Activated naive CD4-positive, alpha-beta T cell treated with anti-CD3 and anti-CD28 coated beads for 36 hours (primary cell): ENCODE measurements at regions not wholly inside any gene's neighbourhood (a gene's known extent, or its start where the extent isn't known, plus 50 kb on each side); places are given as distances from the start of the nearest gene placed in this dataset.

Experiments used
- CTCF ChIA-PET: fragments of 350-600 bp; sonication (Branson Sonifier 250); formaldehyde crosslinking; loops from one replicate; lab custom pipeline; 2021; ENCODE audit warnings: antibody characterized with exemption; lab: Charles Lee
- DNase-seq: peaks from one replicate; pipeline ENCODE4 v3.0.0-alpha.2; 2020
- H3K27ac Mint-ChIP-seq: one replicate; pipeline ENCODE4 v1.8.0; 2021; ENCODE audit warnings: mild to moderate bottlenecking, mixed read lengths
- H3K27me3 Mint-ChIP-seq: one replicate; pipeline ENCODE4 v1.8.0; 2021; ENCODE audit warnings: low read depth, mixed read lengths
- H3K36me3 Mint-ChIP-seq: one replicate; pipeline ENCODE4 v1.8.0; 2021; ENCODE audit warnings: low read depth, mixed read lengths
- H3K4me1 Mint-ChIP-seq: one replicate; pipeline ENCODE4 v1.8.0; 2021; ENCODE audit warnings: low read depth, mixed read lengths
- H3K4me3 Mint-ChIP-seq: one replicate; pipeline ENCODE4 v1.8.0; 2021; ENCODE audit warnings: mild to moderate bottlenecking, moderate library complexity, mixed read lengths
- H3K9me3 Mint-ChIP-seq: one replicate; pipeline ENCODE4 v1.8.0; 2021; ENCODE audit warnings: mixed read lengths
- intact Hi-C: fragments of 100-400 bp; cut with micrococcal nuclease; formaldehyde crosslinking; loops from one replicate; pipeline ENCODE4 v1.15.1; 2023

DNA sequence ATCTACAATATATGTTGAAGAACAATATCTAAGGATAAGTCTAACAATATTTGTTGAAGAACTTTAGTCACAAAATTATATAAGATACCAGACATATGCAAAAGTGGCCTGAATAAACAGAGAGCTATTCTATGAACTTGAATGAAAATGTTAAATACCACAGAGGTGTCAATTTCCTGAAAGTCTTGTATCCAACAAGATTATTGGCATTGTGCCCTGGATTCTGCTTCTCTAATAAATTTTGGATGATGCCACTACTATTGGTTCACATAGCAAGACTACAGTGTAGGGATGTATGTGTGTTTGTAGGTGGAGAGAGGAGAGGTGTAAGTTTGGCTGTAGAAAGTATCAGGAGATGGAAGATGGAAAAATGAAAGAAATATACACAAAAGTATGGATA is 731.8 kb upstream of the RGMB start:
- Mint-ChIP-seq H3K9me3 (no peaks in the 10 kb centered on the region), H3K27me3 (no peaks in the 10 kb centered on the region), H3K4me3 (no peak overlapping the region), H3K27ac (no peak overlapping the region), H3K4me1 (no peaks in the 10 kb centered on the region), H3K36me3 (no peaks in the 10 kb centered on the region)
- CTCF ChIA-PET, result no interaction called here
- intact Hi-C loops, result no loop called here
- DNase-seq, result no peak

DNA sequence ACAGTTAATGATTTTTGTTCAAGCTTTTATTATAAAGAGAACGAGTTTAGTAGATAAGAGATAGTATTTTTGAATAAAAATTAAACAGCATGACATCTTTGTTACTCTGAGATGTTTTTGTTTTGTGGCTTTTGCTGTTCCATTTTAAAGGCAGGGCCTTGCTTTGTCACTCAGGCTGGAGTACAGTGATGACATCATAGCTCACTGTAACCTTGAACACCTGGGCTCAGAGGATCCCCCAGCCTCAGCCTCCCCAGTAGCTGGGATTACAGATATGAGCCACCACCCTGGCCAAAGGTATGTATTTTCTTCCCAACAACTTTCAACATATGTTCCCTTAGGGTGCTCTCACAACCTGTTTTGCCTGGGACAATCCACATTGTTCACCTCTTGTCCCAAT is 730.9 kb upstream of the RGMB start:
- Mint-ChIP-seq H3K27ac (no peak overlapping the region), H3K27me3 (no peaks in the 10 kb centered on the region), H3K4me1 (no peaks in the 10 kb centered on the region), H3K36me3 (no peaks in the 10 kb centered on the region), H3K4me3 (no peak overlapping the region), H3K9me3 (no peaks in the 10 kb centered on the region)
- intact Hi-C loops, result no loop called here
- DNase-seq, result no peak
- CTCF ChIA-PET, result no interaction called here

DNA sequence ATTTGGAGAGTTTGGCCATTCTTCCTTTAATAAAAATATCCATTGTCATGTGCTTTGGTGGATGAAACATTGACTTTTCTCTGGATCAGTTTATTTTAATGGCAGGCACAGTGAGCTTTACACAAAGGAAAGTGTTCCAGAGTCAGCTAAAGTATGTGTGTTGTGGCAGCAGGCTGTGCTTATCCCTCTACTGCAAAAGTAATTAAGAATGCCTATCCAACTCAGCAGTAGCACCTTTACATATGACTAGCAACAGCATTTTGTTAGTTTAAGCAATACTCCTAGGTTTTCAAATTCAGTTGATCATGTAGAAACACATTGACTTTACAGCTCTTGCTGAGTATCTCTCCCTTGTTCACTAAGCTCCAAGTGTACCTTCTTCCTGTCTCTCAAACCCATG is 730.5 kb upstream of the RGMB start:
- no peaks in the 10 kb centered on the region for H3K4me1 Mint-ChIP-seq
- H3K27me3 Mint-ChIP-seq, result no peaks in the 10 kb centered on the region
- H3K36me3 Mint-ChIP-seq, result no peaks in the 10 kb centered on the region
- intact Hi-C loops, result no loop called here
- DNase-seq, result no peak
- CTCF ChIA-PET, result no interaction called here
- no peak overlapping the region for H3K4me3 Mint-ChIP-seq
- no peaks in the 10 kb centered on the region for H3K9me3 Mint-ChIP-seq
- H3K27ac Mint-ChIP-seq, result no peak overlapping the region

GRCh38 chr5:98050583-98050982 is 722.9 kb upstream of the RGMB start:
- Mint-ChIP-seq H3K4me1 (no peaks in the 10 kb centered on the region), H3K4me3 (no peak overlapping the region), H3K27ac (no peak overlapping the region), H3K27me3 (peaks cover 2% of the 10 kb centered on the region), H3K36me3 (no peaks in the 10 kb centered on the region), H3K9me3 (no peaks in the 10 kb centered on the region)
- intact Hi-C loops, result no loop called here
- no peak for DNase-seq
- CTCF ChIA-PET, result no interaction called here

GRCh38 chr5:98053170-98053569 is 720.3 kb upstream of the RGMB start:
- intact Hi-C loops, result no loop called here
- no peak overlapping the region for H3K27ac Mint-ChIP-seq

GRCh38 chr5:98060148-98060547 is 713.3 kb upstream of the RGMB start:
- H3K4me3 Mint-ChIP-seq, result no peak overlapping the region

More at GRCh38 chr5:98053170-98053569, 720.3 kb upstream of the RGMB start:
- CTCF ChIA-PET, result no interaction called here
- DNase-seq, result no peak
- Mint-ChIP-seq H3K4me1 (no peaks in the 10 kb centered on the region), H3K27me3 (peaks cover 4% of the 10 kb centered on the region), H3K4me3 (no peak overlapping the region), H3K9me3 (no peaks in the 10 kb centered on the region), H3K36me3 (no peaks in the 10 kb centered on the region)

DNA sequence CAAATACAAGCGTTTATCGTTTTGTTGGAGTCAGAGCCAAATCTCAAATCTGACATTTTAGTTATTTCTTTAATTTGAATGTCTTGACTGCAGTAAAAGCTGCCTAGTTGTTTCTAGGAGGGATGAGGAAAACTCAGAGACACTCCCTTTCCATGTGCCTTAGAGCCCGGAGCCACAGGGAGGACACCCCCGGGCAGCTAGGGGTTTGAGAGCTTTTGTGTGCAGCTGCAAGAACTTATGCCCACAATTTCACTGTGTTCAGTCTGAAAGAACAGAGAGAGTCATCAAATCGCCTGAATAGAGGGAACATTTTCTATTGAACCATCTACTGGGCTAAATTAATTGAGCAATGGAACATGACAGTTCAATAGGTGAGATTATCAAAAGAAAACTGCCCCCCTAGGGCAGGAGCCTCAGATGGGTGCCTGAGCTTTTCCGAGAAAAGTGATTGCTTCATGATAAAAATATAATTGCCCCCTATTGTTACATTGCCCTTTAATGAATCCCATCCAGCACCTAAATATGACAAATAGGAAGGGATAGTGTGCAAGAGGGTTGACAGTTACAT is 709.3 kb upstream of the RGMB start:
- CTCF ChIA-PET, result no interaction called here
- Mint-ChIP-seq H3K4me1 (no peaks in the 10 kb centered on the region), H3K4me3 (no peak overlapping the region), H3K27me3 (peaks cover 9% of the 10 kb centered on the region), H3K9me3 (no peaks in the 10 kb centered on the region), H3K27ac (no peak overlapping the region), H3K36me3 (no peaks in the 10 kb centered on the region)
- DNase-seq, result no peak
- intact Hi-C loops, result no loop called here

More at GRCh38 chr5:98060148-98060547, 713.3 kb upstream of the RGMB start:
- intact Hi-C loops, result no loop called here
- Mint-ChIP-seq H3K36me3 (no peaks in the 10 kb centered on the region), H3K27me3 (peaks cover 5% of the 10 kb centered on the region), H3K4me1 (no peaks in the 10 kb centered on the region), H3K9me3 (no peaks in the 10 kb centered on the region), H3K27ac (no peak overlapping the region)
- CTCF ChIA-PET, result no interaction called here
- DNase-seq, result no peak

DNA sequence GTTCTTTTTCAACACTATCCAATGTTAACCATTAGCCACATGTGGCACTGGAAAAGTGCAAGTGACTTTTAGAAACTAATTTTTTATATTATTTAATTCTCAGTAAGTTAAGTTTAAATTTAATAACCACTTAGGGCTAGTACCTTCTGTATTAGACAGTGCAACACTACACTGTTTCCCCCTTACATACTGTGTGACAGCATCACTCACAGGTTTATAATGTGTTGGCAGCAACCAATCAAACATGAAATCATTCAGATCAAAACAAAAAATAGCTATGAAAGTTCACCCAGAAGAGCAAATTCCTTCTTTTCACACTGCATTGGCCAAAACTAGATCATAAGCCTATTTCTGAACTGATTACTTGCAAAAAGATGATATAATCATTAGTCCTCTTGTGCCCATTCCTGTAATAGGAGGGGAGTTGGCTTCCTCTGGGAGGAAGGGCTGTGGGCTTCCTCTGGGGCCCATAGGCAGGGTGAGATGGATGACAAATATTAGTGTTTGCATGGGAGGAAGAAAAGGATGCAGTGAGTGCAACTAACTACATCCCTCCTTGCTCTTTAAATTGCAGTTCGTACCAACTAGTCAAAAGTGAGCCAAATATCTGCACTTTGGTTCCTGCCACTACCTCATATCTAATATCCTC is 708.1 kb upstream of the RGMB start:
- no peak overlapping the region for H3K4me3 Mint-ChIP-seq
- no peaks in the 10 kb centered on the region for H3K36me3 Mint-ChIP-seq
- DNase-seq, result no peak
- CTCF ChIA-PET, result no interaction called here
- H3K27ac Mint-ChIP-seq, result no peak overlapping the region
- intact Hi-C loops, result loop anchor here (5.0 kb wide), 1 partner anchor 707 kb away; the partner anchor contains the start of gene RGMB
- H3K9me3 Mint-ChIP-seq, result no peaks in the 10 kb centered on the region
- H3K27me3 Mint-ChIP-seq, result peaks cover 9% of the 10 kb centered on the region
- peaks cover 6% of the 10 kb centered on the region for H3K4me1 Mint-ChIP-seq

DNA sequence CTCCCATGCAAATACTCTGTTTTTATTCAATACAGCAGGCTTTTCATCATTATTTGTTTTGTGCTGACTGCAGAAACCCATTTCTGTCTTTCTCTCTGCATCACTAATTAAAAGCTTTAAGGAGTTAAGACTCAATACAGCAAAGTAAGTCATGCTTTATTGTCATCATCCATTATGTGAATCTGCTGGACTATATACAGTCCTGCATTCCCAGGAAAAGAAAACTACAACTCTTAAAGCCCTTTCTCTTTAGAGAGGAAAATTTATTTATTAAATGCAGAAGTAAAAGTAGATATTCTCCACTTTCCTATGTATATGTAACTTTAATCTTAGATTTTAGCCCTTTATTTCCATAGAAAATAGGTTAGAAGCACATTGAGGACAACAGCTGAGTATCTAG is 706.6 kb upstream of the RGMB start:
- H3K27me3 Mint-ChIP-seq, result peaks cover 9% of the 10 kb centered on the region
- no peak for DNase-seq
- H3K36me3 Mint-ChIP-seq, result no peaks in the 10 kb centered on the region
- CTCF ChIA-PET, result no interaction called here
- H3K27ac Mint-ChIP-seq, result no peak overlapping the region
- H3K9me3 Mint-ChIP-seq, result no peaks in the 10 kb centered on the region
- peaks cover 8% of the 10 kb centered on the region for H3K4me1 Mint-ChIP-seq
- no peak overlapping the region for H3K4me3 Mint-ChIP-seq
- intact Hi-C loops, result loop anchor here (5.0 kb wide), 1 partner anchor 705 kb away; the partner anchor contains the start of gene RGMB

GRCh38 chr5:98069876-98070512 is 703.5 kb upstream of the RGMB start:
- H3K36me3 Mint-ChIP-seq, result no peaks in the 10 kb centered on the region
- no peaks in the 10 kb centered on the region for H3K9me3 Mint-ChIP-seq
- CTCF ChIA-PET, result interaction anchor here (0.6 kb wide), 1 partner anchor 215 kb away, joined by 4 read pairs; no protein-coding TSS in a partner anchor
- H3K4me1 Mint-ChIP-seq, result peaks cover 8% of the 10 kb centered on the region
- H3K27ac Mint-ChIP-seq, result no peak overlapping the region
- H3K4me3 Mint-ChIP-seq, result no peak overlapping the region
- intact Hi-C loops, result loop anchor here (2.0 to 5.0 kb wide), 2 partner anchors 702 to 957 kb away; partner anchors contain the start of gene RGMB
- H3K27me3 Mint-ChIP-seq, result peaks cover 6% of the 10 kb centered on the region
- no peak for DNase-seq

DNA sequence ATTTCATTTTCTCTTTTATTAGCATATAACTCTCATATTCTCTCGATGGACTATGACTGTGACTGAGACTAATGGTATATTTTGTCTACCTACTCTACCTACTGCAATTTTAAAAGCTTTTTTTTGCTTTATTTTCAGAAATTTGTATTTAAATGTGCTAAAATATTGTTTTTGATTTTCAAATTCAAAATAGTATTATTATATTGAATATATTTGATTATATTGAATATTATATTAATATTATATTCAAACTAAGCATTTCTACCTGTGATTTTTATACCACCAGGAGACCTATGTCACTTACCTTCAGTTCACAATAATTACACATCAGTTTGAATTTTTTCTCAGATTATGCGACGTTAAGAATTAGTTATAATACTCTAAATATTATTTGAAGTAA is 700.5 kb upstream of the RGMB start:
- Mint-ChIP-seq H3K27ac (no peak overlapping the region), H3K9me3 (no peaks in the 10 kb centered on the region), H3K36me3 (no peaks in the 10 kb centered on the region)

GRCh38 chr5:98076501-98076900 is 697.0 kb upstream of the RGMB start:
- Mint-ChIP-seq H3K27ac (no peak overlapping the region), H3K4me1 (no peaks in the 10 kb centered on the region), H3K4me3 (no peak overlapping the region), H3K9me3 (no peaks in the 10 kb centered on the region), H3K27me3 (peaks cover 7% of the 10 kb centered on the region), H3K36me3 (no peaks in the 10 kb centered on the region)
- no peak for DNase-seq
- CTCF ChIA-PET, result no interaction called here
- intact Hi-C loops, result no loop called here

More for the DNA sequence above, 700.5 kb upstream of the RGMB start:
- intact Hi-C loops, result no loop called here
- Mint-ChIP-seq H3K4me1 (peaks cover 8% of the 10 kb centered on the region), H3K4me3 (no peak overlapping the region), H3K27me3 (peaks cover 6% of the 10 kb centered on the region)
- CTCF ChIA-PET, result no interaction called here
- no peak for DNase-seq

GRCh38 chr5:98085593-98085992 is 687.9 kb upstream of the RGMB start:
- CTCF ChIA-PET, result no interaction called here
- Mint-ChIP-seq H3K27me3 (peaks cover 3% of the 10 kb centered on the region), H3K4me1 (no peaks in the 10 kb centered on the region), H3K27ac (no peak overlapping the region), H3K36me3 (no peaks in the 10 kb centered on the region), H3K4me3 (no peak overlapping the region), H3K9me3 (no peaks in the 10 kb centered on the region)
- DNase-seq, result no peak
- intact Hi-C loops, result no loop called here
